T-helper 2 cell treated with Interferon-gamma antibody and Interleukin-4, amounts not matched to agents 5 μg/mL and 100 μg/mL, for 36 hours (primary cell): ENCODE measurements at regions not wholly inside any gene's neighbourhood (a gene's known extent, or its start where the extent isn't known, plus 50 kb on each side); places are given as distances from the start of the nearest gene placed in this dataset.
A peak's percentile ranks its signal among the peaks of the same experiment; 100 is the strongest.

Experiments
- DNase-seq: peaks from one replicate; pipeline ENCODE4 v3.0.0; 2021; ENCODE audit warnings: low spot score
- H3K27ac Mint-ChIP-seq: one replicate; pipeline ENCODE4 v1.8.0; 2021; ENCODE audit warnings: mild to moderate bottlenecking, mixed read lengths
- H3K27me3 Mint-ChIP-seq: one replicate; pipeline ENCODE4 v1.8.0; 2021; ENCODE audit warnings: low read depth, mixed read lengths
- H3K36me3 Mint-ChIP-seq: one replicate; pipeline ENCODE4 v1.8.0; 2021; ENCODE audit warnings: low read depth, mixed read lengths
- H3K4me1 Mint-ChIP-seq: one replicate; pipeline ENCODE4 v1.8.0; 2021; ENCODE audit warnings: low read depth, mixed read lengths
- H3K4me3 Mint-ChIP-seq: one replicate; pipeline ENCODE4 v1.8.0; 2022; ENCODE audit warnings: mild to moderate bottlenecking, moderate library complexity, mixed read lengths
- H3K9me3 Mint-ChIP-seq: one replicate; pipeline ENCODE4 v1.8.0; 2021; ENCODE audit warnings: mixed read lengths

DNA sequence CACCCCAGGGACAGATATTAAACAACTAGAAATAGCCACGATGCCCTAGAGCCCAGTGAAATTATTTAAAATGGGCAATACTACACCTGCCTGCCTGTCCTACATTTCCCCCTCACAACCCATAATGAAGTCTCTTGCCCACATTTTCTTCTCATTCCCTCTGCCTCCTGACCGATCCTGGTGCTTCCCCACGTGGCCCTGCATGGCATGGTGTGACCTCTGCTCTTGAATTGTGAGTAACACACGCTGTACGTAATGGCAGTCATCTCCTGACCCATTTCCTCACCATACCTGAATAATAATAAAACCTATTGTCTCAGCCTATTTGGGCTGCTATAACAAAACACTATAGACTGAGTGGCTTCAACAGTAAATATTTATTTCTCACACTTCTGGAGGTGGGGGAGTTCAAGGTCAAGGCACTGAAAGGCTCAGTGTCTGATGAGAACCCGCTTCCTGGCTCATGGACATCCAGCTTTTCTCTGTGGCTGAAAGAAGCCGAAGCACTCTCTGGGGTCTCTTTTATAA lies 77.0 kb upstream of the ENPP6 start:
- Mint-ChIP-seq H3K27ac (no peak overlapping the region), H3K27me3 (no peaks in the 10 kb centered on the region), H3K9me3 (no peaks in the 10 kb centered on the region), H3K4me1 (no peaks in the 10 kb centered on the region), H3K36me3 (no peaks in the 10 kb centered on the region), H3K4me3 (no peak overlapping the region)
- no peak for DNase-seq

DNA sequence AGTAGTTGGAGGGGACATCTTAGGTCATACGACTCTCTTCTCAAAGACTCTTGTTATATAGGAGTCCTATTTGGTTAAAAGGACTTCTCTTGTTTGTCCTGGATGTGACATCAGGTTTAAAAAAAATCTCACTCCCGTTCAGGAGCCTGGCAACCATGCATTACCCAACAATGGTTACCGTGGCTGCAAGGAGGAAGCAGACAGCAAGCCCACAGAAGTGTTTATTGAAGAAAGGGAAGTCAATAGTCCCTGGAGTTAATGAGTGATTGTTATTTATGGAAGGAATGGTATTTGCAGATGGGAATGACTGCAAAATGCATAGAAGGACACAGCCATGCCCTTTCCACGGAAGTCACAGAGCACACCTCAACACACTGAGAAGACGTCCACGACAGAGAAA lies 75.9 kb upstream of the ENPP6 start:
- Mint-ChIP-seq H3K27me3 (no peaks in the 10 kb centered on the region), H3K4me1 (peaks cover 7% of the 10 kb centered on the region), H3K36me3 (no peaks in the 10 kb centered on the region), H3K9me3 (no peaks in the 10 kb centered on the region), H3K27ac (no peak overlapping the region), H3K4me3 (no peak overlapping the region)
- no peak for DNase-seq

DNA sequence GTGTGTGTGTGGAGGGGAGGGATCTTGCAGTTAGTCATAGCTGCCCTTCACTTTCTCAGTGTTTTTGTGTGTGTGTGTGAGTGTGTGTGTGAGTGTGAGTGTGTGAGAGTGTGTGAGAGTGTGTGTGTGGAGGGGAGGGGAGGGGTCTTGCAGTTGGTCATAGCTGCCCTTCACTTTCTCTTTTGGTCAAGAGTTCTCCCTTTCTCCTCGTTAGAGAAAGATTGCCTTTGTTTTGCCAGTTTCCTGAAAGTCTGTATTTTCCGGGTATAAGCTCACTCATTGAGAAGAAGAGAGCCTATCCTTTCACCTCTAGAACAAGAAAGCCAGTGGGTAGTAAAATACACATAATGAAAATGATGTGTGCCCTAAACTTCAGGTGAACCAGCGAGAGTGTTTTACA lies 75.2 kb upstream of the ENPP6 start:
- Mint-ChIP-seq H3K4me3 (no peak overlapping the region), H3K36me3 (no peaks in the 10 kb centered on the region), H3K9me3 (no peaks in the 10 kb centered on the region), H3K4me1 (peaks cover 14% of the 10 kb centered on the region), H3K27me3 (no peaks in the 10 kb centered on the region), H3K27ac (no peak overlapping the region)
- DNase-seq: no peak

DNA sequence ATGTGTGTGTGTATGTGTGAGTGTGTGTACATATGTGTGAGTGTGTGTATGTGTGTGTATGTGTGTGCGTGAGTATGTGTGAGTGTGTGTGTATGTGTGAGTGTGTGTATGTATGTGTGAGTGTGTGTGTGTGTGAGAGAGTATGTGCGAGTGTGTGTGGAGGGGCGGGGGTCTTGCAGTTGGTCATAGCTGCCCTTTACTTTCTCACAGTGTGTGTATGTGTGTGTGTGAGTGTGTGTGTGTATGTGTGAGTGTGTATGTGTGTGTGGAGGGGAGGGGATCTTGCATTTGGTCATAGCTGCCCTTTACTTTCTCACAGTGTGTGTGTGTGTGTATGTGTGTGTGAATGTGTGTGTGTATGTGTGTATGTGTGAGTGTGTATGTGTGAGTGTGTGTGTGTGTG lies 74.8 kb upstream of the ENPP6 start:
- no peaks in the 10 kb centered on the region for H3K36me3 Mint-ChIP-seq
- peaks cover 18% of the 10 kb centered on the region for H3K4me1 Mint-ChIP-seq
- DNase-seq: no peak
- H3K27ac Mint-ChIP-seq: no peak overlapping the region
- H3K9me3 Mint-ChIP-seq: no peaks in the 10 kb centered on the region
- H3K4me3 Mint-ChIP-seq: no peak overlapping the region
- no peaks in the 10 kb centered on the region for H3K27me3 Mint-ChIP-seq

DNA sequence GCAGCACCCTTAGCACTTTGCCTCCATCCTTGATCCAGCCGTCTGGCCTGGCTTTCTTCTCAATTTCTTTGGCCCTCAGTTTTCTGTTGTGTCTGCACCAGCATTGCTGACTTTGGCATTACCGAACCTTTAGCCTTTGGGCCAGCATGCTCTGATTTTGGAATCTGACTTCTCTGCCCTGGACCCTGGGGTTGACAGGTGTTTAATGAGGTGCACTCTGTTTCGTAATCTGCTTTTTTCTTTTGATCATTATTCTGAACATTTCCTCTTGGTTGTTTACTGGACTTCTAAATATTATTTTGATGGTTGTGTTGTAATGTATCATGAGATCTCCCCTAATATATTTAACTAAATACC lies 71.5 kb upstream of the ENPP6 start:
- H3K9me3 Mint-ChIP-seq: no peaks in the 10 kb centered on the region
- H3K4me1 Mint-ChIP-seq: peaks cover 29% of the 10 kb centered on the region
- DNase-seq: no peak
- peak overlapping the region; percentile 12 for H3K27ac Mint-ChIP-seq
- H3K4me3 Mint-ChIP-seq: no peak overlapping the region
- no peaks in the 10 kb centered on the region for H3K36me3 Mint-ChIP-seq
- H3K27me3 Mint-ChIP-seq: no peaks in the 10 kb centered on the region

DNA sequence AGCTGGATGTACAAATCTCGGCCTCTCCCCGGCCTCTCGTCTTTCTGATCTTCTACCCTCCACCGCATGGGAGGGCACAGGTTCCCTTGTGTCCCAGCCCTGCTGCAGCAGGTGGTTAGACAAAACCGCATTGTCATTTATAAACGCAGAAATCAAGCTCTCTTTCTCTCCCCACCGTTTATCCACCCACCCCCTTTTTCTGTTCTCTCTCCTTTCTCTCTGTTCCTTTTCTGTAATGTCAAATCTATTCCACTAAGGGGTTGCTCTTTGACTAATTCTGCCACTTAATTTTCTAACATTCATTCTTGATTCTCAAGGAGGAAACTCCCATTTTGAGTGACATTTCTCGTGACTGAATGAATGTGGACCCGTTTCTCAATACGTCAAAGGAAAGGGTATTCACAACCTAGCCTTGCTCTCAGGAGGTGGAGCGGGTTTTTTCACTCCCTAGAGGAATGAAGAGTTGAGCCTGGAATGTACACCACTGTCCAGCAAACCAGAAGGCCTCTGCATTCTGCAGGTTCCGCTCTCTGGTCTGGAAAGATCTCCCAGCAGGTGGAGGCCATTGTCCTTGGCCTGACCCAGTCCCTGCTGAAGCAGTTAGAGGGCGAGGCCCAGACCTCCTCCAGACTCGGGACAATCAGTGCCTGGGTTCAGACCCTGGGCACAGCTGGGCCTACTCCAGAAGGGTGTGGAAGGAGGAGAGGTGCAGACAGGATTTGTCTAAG lies 70.9 kb upstream of the ENPP6 start:
- H3K27ac Mint-ChIP-seq: peak overlapping the region; percentile 89
- H3K4me1 Mint-ChIP-seq: peaks cover 29% of the 10 kb centered on the region
- no peaks in the 10 kb centered on the region for H3K9me3 Mint-ChIP-seq
- DNase-seq: peak; percentile 59
- H3K27me3 Mint-ChIP-seq: no peaks in the 10 kb centered on the region
- H3K4me3 Mint-ChIP-seq: peak overlapping the region; percentile 80
- H3K36me3 Mint-ChIP-seq: no peaks in the 10 kb centered on the region

DNA sequence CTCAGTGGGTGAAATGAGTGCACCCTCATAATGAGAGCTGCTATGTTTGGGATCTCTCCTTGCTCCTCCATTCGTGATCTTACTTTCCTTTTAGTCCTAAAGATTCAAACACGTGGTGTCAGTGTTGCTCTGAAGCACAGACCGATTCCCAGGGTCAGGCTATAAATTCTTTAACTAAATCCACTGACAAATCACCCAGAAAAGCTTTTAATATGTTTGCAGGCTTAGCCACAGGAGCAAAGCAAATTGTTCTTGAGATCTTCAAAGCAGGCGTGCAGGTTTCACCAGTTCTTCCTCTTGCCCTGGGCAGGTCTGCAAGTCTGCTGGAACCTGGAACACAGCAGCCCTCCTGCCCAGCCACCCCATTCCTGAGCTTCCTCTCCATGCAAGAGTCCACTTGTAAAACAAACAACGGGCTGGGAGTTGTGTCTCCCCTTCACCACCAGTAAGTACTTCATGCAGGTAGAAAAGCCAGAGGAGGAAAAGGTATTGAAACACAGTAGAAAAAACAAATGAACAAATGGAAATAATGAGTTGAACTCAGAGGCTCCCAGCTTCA lies 70.1 kb upstream of the ENPP6 start:
- Mint-ChIP-seq H3K27ac (no peak overlapping the region), H3K9me3 (no peaks in the 10 kb centered on the region), H3K27me3 (no peaks in the 10 kb centered on the region), H3K36me3 (no peaks in the 10 kb centered on the region), H3K4me3 (peak overlapping the region; percentile 33), H3K4me1 (peaks cover 38% of the 10 kb centered on the region)
- peak; percentile 5 for DNase-seq

DNA sequence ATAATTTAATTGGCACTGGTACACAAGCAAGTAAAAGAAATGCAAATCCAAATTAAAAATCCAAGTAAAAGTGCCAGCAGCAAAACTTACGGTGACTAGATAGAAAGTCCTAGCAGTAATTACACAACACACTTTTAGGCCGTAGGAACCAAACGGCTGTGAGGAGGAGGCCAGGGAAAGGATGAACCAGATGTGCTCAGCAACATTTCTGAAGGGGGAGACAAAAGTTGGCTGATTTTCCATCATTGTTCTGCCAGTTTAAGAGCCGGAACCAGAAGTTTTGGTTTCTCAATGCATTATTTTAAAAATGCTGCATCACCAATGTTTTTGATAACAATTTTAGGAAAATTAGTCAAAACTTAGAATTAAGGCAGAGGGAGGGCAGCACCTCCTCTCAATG lies 68.7 kb upstream of the ENPP6 start:
- Mint-ChIP-seq H3K4me3 (no peak overlapping the region), H3K9me3 (no peaks in the 10 kb centered on the region), H3K27ac (no peak overlapping the region), H3K27me3 (no peaks in the 10 kb centered on the region), H3K36me3 (no peaks in the 10 kb centered on the region), H3K4me1 (peaks cover 51% of the 10 kb centered on the region)
- no peak for DNase-seq

DNA sequence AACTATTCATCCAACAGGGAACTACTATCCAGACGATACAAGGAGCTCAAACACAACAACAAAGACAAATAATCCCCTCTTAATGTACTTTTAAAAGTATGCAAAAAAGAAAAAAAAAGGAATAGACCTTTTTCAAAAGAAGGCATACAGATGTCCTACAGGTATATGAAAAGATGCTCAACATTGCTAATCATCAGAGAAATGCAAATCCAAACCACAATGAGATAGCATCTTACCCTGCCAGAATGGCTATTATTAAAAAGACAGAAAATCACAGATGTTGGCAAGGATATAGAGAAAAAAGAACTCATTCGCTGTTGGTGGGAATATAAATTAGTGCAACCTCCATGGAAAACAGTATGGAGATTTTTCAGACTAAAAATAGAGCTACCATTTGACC lies 67.1 kb upstream of the ENPP6 start:
- Mint-ChIP-seq H3K27me3 (no peaks in the 10 kb centered on the region), H3K36me3 (no peaks in the 10 kb centered on the region), H3K4me3 (no peak overlapping the region), H3K9me3 (no peaks in the 10 kb centered on the region), H3K27ac (no peak overlapping the region), H3K4me1 (peaks cover 67% of the 10 kb centered on the region)
- DNase-seq: no peak

DNA sequence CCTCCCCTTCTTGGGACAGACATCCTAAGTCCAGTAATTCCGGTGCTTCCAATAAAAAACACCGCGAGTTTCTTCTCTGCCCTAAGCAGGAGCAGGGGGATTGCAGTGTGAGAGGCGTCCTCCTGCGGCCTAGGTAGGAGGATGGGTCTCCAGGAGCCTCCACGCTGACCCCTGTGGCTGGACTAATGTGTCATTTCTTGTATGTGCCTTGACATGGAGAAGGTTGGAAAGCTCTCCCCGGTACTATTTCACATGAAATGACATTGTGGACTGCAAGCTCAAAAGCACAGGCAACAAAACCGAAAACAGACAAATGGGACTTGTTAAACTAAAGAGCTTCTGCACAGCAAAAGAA lies 66.6 kb upstream of the ENPP6 start:
- H3K36me3 Mint-ChIP-seq: no peaks in the 10 kb centered on the region
- no peaks in the 10 kb centered on the region for H3K9me3 Mint-ChIP-seq
- no peak overlapping the region for H3K4me3 Mint-ChIP-seq
- H3K27me3 Mint-ChIP-seq: no peaks in the 10 kb centered on the region
- peaks cover 68% of the 10 kb centered on the region for H3K4me1 Mint-ChIP-seq
- no peak overlapping the region for H3K27ac Mint-ChIP-seq
- no peak for DNase-seq

DNA sequence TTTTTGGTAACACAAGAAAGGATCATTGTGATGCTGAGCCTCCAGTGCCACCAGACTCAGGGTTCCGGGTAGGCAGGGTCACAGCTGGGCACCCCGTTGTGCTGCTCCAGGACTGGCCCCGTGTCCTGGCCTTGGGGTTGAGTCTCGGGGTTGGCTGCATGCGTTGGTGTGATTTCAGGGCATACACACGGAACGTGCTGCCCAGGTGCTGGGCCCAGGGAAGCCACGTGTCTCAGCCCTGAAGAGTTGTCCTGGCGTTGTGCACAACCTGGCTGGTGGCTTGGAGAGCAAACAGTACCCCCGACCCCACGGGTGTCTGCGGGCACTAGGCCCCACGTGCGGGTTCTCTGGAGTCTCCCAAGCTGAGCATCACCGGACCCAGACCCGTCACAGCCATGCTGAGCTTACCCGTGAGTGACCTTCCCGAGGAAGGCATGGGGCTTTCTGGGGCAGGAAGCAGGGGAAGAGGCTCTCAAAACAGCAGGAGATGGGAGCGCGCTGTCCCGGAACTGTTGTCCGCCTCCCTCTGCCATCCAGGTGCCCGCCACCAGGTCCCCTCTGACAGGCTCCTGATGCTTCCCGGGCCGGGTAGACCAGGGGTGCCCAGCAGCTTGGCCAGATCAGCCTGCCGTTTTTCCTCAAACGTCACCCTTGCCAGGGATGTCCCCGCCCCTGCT lies 66.1 kb upstream of the ENPP6 start:
- Mint-ChIP-seq H3K4me1 (peaks cover 64% of the 10 kb centered on the region), H3K36me3 (no peaks in the 10 kb centered on the region), H3K9me3 (peaks cover under 1% of the 10 kb centered on the region), H3K27ac (peak overlapping the region; percentile 72), H3K27me3 (no peaks in the 10 kb centered on the region), H3K4me3 (no peak overlapping the region)
- DNase-seq: no peak

DNA sequence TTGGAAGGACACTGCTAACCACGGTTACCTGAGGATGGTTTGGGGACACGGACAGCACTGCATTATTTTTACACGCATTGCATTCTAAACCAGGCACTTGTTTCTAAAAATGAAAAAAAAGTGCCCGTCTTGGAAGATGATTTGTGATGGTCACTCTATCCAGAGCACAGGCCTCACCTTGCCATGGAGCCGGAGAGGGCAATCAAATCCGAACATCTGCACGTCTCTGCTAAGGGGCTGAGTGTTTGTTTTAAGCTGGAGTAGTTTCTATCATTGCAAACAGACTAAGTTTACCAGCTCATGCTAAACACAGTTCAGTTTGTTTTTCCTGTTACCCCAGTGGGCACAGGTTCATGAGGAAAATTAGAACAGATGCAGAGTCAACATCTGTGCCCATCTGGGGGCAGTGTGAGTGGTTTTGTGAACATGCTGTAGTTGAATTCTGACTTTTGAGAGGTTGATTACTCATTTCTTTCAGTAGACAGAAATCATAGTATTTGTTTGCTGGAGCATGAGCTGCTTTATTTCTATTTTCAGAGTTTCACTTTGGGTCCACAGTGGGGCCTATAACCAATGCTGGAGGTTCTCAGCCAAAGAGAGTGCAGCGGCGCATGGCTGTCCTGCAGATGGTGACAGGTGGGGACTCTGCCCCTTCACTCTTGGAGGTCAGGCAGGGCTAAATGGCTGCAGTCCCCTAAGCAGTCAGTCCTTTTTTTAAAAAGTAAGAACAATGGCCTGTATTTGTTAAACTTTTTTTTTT lies 65.4 kb upstream of the ENPP6 start:
- H3K27me3 Mint-ChIP-seq: no peaks in the 10 kb centered on the region
- DNase-seq: peak; percentile 65
- H3K4me1 Mint-ChIP-seq: peaks cover 57% of the 10 kb centered on the region

DNA sequence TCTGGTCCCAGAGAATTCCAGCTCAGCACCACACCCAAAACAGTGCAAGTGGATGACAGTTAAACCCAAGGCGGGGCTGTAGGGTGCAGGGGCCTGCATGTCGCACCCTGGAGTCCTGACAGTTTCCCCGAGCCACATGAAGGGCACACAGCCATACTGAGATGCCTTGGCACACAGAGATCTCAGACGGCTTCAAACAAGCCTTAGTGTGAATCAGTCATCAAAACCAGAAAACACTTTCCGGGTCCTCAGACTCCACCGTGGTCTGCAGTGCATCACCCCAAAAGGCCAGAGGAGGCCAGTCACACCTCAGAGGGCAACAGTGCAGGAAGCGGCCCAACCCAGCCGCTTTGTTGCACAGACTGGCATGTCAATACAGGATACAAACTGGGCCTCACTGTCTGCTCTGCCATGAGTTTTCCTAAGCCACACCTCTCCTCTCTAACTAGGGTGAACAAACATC lies 64.6 kb upstream of the ENPP6 start:
- H3K36me3 Mint-ChIP-seq: peaks cover 4% of the 10 kb centered on the region
- peak overlapping the region; percentile 36 for H3K4me3 Mint-ChIP-seq
- peak overlapping the region; percentile 71 for H3K27ac Mint-ChIP-seq
- H3K27me3 Mint-ChIP-seq: no peaks in the 10 kb centered on the region
- DNase-seq: peak; percentile 75
- peaks cover 9% of the 10 kb centered on the region for H3K9me3 Mint-ChIP-seq
- H3K4me1 Mint-ChIP-seq: peaks cover 50% of the 10 kb centered on the region

More for the DNA sequence above, 65.4 kb upstream of the ENPP6 start:
- Mint-ChIP-seq H3K9me3 (peaks cover 4% of the 10 kb centered on the region), H3K27ac (peak overlapping the region; percentile 72), H3K36me3 (peaks cover 2% of the 10 kb centered on the region), H3K4me3 (peak overlapping the region; percentile 36)
